Naive thymus-derived CD4-positive, alpha-beta T cell (primary cell): ENCODE measurements at regions not wholly inside any gene's neighbourhood (a gene's known extent, or its start where the extent isn't known, plus 50 kb on each side); places are given as distances from the start of the nearest gene placed in this dataset.
"Not testable (repeated sequence)": the region's sequence is repeated elsewhere in the genome, so short reads cannot be mapped to it uniquely, and the experiment has no call there.

Experiments
- ATAC-seq: fragments of 150-1000 bp; cut with Tn5 transposase; 2 replicates; pipeline ENCODE4 v1.10.0; 2021; ENCODE audit warnings: mild to moderate bottlenecking, moderate library complexity
- CTCF ChIA-PET: fragments of 350-600 bp; sonication (Branson Sonifier 250); formaldehyde crosslinking; loops from one replicate; lab custom pipeline; 2021; ENCODE audit warnings: antibody characterized with exemption; lab: Charles Lee
- POLR2A ChIA-PET: fragments of 350-600 bp; sonication (Branson Sonifier 250); formaldehyde crosslinking; loops from one replicate; lab custom pipeline; 2021; ENCODE audit warnings: antibody characterized with exemption, inconsistent platforms; lab: Charles Lee
- DNase-seq, 9 donors: peaks; one replicate each; pipeline versions ENCODE4 v3.0.0 to v3.0.0-alpha.2; 2020 to 2022; ENCODE audit warnings: mixed read lengths in 1 of 9
- H3K27ac ChIP-seq: one replicate; pipeline ENCODE4 v1.7.0; 2013; ENCODE audit warnings: mild to moderate bottlenecking, low read depth, low read length, moderate library complexity
- H3K27me3 ChIP-seq, 2 donors: one replicate each; pipeline ENCODE4 v1.7.0; 2013; ENCODE audit warnings: low read length in 2 of 2, mild to moderate bottlenecking in 2 of 2, moderate library complexity in 2 of 2; ENCODE audit not compliant: control insufficient read depth in 2 of 2, insufficient read depth in 2 of 2
- H3K36me3 ChIP-seq, 3 experiments: 1 replicate in 2 of 3; 2 replicates in 1 of 3; pipeline ENCODE4 v1.7.0; 2013; ENCODE audit warnings: low read length in 3 of 3, mild to moderate bottlenecking in 3 of 3, moderate library complexity in 1 of 3; ENCODE audit not compliant: insufficient read depth in 3 of 3, control insufficient read depth in 2 of 3
- H3K4me1 ChIP-seq, 2 donors: one replicate each; pipeline ENCODE4 v1.7.0; 2013; ENCODE audit warnings: low read length in 2 of 2, mild to moderate bottlenecking in 2 of 2, moderate library complexity in 1 of 2; ENCODE audit not compliant: control insufficient read depth in 2 of 2, insufficient read depth in 2 of 2
- H3K4me3 ChIP-seq: 2 replicates; pipeline ENCODE4 v1.7.0; 2013; ENCODE audit warnings: mild to moderate bottlenecking, low read length
- H3K9me3 ChIP-seq, 3 experiments: 1 replicate in 2 of 3; 2 replicates in 1 of 3; pipeline ENCODE4 v1.7.0; 2013; ENCODE audit warnings: low read length in 3 of 3; ENCODE audit not compliant: control insufficient read depth in 2 of 3
- H3K27ac Mint-ChIP-seq, 9 donors: one replicate each; pipeline ENCODE4 v1.8.0; 2020 to 2022; ENCODE audit warnings: mixed read lengths in 9 of 9, mild to moderate bottlenecking in 8 of 9, moderate library complexity in 5 of 9, inconsistent platforms in 2 of 9
- H3K27me3 Mint-ChIP-seq, 5 donors: one replicate each; pipeline ENCODE4 v1.8.0; 2021 to 2022; ENCODE audit warnings: mixed read lengths in 5 of 5, mild to moderate bottlenecking in 1 of 5
- H3K36me3 Mint-ChIP-seq, 5 donors: one replicate each; pipeline ENCODE4 v1.8.0; 2020 to 2022; ENCODE audit warnings: mixed read lengths in 5 of 5, mild to moderate bottlenecking in 3 of 5, inconsistent platforms in 1 of 5
- H3K4me1 Mint-ChIP-seq, 7 donors: one replicate each; pipeline ENCODE4 v1.8.0; 2020 to 2022; ENCODE audit warnings: mixed read lengths in 7 of 7, mild to moderate bottlenecking in 3 of 7, inconsistent platforms in 1 of 7
- H3K4me3 Mint-ChIP-seq, 10 donors: one replicate each; pipeline ENCODE4 v1.8.0; 2020 to 2022; ENCODE audit warnings: mild to moderate bottlenecking in 10 of 10, mixed read lengths in 10 of 10, moderate library complexity in 6 of 10, inconsistent platforms in 2 of 10
- H3K9me3 Mint-ChIP-seq, 11 donors: one replicate each; pipeline ENCODE4 v1.8.0; 2020 to 2022; ENCODE audit warnings: mixed read lengths in 11 of 11, mild to moderate bottlenecking in 4 of 11, inconsistent platforms in 1 of 11, moderate library complexity in 1 of 11
- intact Hi-C, 2 donors: fragments of 100-400 bp; cut with micrococcal nuclease; formaldehyde crosslinking; loops; one replicate each; pipeline ENCODE4 v1.15.1; 2023

DNA sequence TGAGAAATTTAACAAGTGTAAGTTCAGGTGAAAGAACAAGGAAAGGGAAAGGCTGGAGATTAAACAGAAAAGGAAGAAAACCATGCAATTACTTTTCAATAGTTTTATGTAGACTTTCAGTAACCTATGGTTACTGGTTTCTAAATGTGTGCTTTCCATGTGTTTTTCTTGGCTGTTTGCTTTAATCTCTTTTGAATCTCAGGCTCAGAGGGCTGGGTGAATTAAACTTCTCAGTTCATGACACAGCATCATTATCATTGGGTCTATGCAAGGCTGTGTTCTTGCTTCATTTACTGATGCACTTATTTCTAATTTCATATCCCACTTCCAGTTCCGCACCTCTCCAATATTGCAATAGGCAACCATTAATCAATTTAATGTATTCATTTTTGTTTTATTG, 266.5 kb upstream of the UGT8 start:
- ChIA-PET CTCF (no interaction called here), POLR2A (no interaction called here)
- H3K4me3 ChIP-seq = no peak overlapping the region
- H3K4me1 ChIP-seq = no peaks in the 10 kb centered on the region
- DNase-seq (no peak), ATAC-seq (no peak)
- H3K36me3 ChIP-seq = no peaks in the 10 kb centered on the region
- Mint-ChIP-seq H3K4me1 (no peaks in the 10 kb centered on the region), H3K4me3 (no peak overlapping the region), H3K36me3 (no peaks in the 10 kb centered on the region), H3K9me3 (peaks cover 0 to 7% (median 1%) of the 10 kb centered on the region in 11 donors), H3K27me3 (peaks cover 0 to 14% (median 4%) of the 10 kb centered on the region in 5 donors), H3K27ac (no peak overlapping the region)
- intact Hi-C loops = no loop called here
- no peaks in the 10 kb centered on the region for H3K27me3 ChIP-seq
- no peak overlapping the region for H3K27ac ChIP-seq
- no peaks in the 10 kb centered on the region for H3K9me3 ChIP-seq

DNA sequence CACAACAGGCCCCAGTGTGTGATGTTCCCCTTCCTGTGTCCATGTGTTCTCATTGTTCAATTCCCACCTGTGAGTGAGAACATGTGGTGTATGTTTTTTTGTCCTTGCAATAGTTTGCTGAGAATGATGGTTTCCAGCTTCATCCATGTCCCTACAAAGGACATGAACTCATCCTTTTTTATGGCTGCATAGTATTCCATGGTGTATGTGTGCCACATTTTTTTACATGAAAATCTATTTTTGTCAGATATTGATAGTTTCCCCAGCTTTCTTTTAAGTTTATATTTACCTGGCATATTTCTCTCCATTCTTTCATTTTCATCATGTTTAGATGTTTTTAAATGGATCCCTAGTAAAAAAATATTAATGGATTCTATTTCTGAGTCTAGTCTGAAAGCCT, 264.2 kb upstream of the UGT8 start:
- H3K27me3 Mint-ChIP-seq = peaks cover 0 to 18% (median 4%) of the 10 kb centered on the region in 5 donors
- ATAC-seq, H3K9me3 ChIP-seq, H3K4me1 ChIP-seq, H3K27me3 ChIP-seq, H3K27ac ChIP-seq, DNase-seq, CTCF ChIA-PET, H3K4me3 ChIP-seq, H3K4me1 Mint-ChIP-seq, H3K27ac Mint-ChIP-seq, H3K36me3 Mint-ChIP-seq, H3K36me3 ChIP-seq, POLR2A ChIA-PET, intact Hi-C loops, H3K9me3 Mint-ChIP-seq, H3K4me3 Mint-ChIP-seq: not testable (repeated sequence)

DNA sequence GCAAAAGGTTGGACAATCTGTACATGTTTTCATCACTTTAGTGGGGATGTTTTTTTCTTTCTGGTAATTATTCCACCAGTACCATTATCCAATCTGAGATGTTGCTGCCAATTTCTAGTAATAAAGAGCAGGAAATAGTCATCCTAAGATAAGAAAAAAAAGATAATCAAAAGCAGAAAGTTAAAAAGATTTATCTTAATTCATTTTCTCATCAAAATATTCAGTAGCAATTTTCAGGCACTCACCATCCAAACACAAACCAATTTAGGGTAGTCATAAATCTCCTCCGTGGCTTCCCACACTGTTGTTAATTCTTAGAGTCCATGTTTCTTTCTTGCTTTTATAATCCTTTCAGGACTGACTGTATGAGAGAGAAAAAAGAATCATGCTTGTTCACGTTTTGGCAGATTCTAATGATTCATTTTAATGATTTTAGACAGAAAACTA, 263.7 kb upstream of the UGT8 start:
- DNase-seq = no peak
- Histone ChIP-seq H3K36me3 (no peaks in the 10 kb centered on the region), H3K27ac (no peak overlapping the region), H3K27me3 (no peaks in the 10 kb centered on the region), H3K4me3 (no peak overlapping the region), H3K4me1 (no peaks in the 10 kb centered on the region), H3K9me3 (no peaks in the 10 kb centered on the region)
- H3K27ac Mint-ChIP-seq = no peak overlapping the region
- peaks cover 0 to 14% (median 4%) of the 10 kb centered on the region in 5 donors for H3K27me3 Mint-ChIP-seq
- no peaks in the 10 kb centered on the region for H3K36me3 Mint-ChIP-seq
- no peak overlapping the region for H3K4me3 Mint-ChIP-seq
- H3K9me3 Mint-ChIP-seq = peaks cover 0 to 7% (median 1%) of the 10 kb centered on the region in 11 donors
- intact Hi-C loops = no loop called here
- no peaks in the 10 kb centered on the region for H3K4me1 Mint-ChIP-seq
- no peak for ATAC-seq
- CTCF ChIA-PET = no interaction called here
- POLR2A ChIA-PET = no interaction called here

DNA sequence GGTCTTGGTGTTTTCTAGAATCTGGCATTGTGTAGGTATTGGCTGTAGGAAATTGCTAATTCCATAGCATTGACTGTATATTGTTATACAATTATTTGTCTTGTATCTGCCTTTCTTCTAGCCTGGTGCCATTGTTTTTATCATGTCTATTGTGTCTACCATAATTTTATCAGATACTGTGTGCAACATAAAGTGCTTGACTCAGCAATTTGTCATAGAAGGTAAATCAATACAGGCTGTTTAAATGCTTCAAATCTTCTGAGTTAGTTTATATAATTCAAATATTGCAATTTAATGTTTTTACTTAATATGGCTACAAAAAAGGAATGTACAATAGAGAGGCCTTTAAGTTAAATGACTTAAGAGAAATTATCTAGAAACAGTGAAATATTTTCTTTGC, 263.3 kb upstream of the UGT8 start:
- ChIA-PET POLR2A (no interaction called here), CTCF (no interaction called here)
- no peak overlapping the region for H3K4me3 ChIP-seq
- no peaks in the 10 kb centered on the region for H3K36me3 ChIP-seq
- no peaks in the 10 kb centered on the region for H3K9me3 ChIP-seq
- peaks cover 0 to 7% (median 0%) of the 10 kb centered on the region in 11 donors for H3K9me3 Mint-ChIP-seq
- H3K27me3 ChIP-seq = no peaks in the 10 kb centered on the region
- no peak overlapping the region for H3K4me3 Mint-ChIP-seq
- no peak for ATAC-seq
- H3K4me1 Mint-ChIP-seq = no peaks in the 10 kb centered on the region
- intact Hi-C loops = no loop called here
- H3K27ac Mint-ChIP-seq = no peak overlapping the region
- H3K4me1 ChIP-seq = no peaks in the 10 kb centered on the region
- H3K27me3 Mint-ChIP-seq = peaks cover 0 to 12% (median 6%) of the 10 kb centered on the region in 5 donors
- no peak for DNase-seq
- no peaks in the 10 kb centered on the region for H3K36me3 Mint-ChIP-seq
- H3K27ac ChIP-seq = no peak overlapping the region

DNA sequence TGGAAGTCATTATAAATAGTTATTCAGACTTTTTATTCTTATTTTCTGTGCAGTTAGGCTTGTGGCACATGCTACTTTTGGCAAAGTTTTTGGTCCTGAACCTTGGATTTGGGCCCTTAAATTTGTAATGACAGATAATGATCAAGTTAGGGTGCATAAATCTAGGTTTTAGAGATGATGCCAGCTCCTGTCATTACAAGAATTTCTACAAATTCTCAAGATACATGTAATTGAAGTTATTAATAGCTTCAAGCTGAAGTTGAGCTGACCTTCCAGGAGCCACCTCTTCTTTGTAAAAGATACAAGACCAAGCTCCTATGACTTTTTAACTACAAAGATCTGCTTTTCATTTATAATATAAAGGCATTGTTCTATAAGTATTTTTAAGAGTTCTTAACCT, 255.6 kb upstream of the UGT8 start:
- peaks cover 0 to 1% (median 0%) of the 10 kb centered on the region in 11 donors for H3K9me3 Mint-ChIP-seq
- no peaks in the 10 kb centered on the region for H3K4me1 Mint-ChIP-seq
- no peaks in the 10 kb centered on the region for H3K27me3 ChIP-seq
- H3K4me1 ChIP-seq = no peaks in the 10 kb centered on the region
- H3K36me3 Mint-ChIP-seq = no peaks in the 10 kb centered on the region
- ATAC-seq (no peak), DNase-seq (no peak)
- H3K36me3 ChIP-seq = no peaks in the 10 kb centered on the region
- no peak overlapping the region for H3K4me3 Mint-ChIP-seq
- H3K4me3 ChIP-seq = no peak overlapping the region
- no peaks in the 10 kb centered on the region for H3K9me3 ChIP-seq
- H3K27ac Mint-ChIP-seq = no peak overlapping the region
- ChIA-PET POLR2A (no interaction called here), CTCF (interaction anchor here (0.7 kb wide), 1 partner anchor 254 kb away, joined by 3 read pairs; no protein-coding TSS in a partner anchor)
- H3K27ac ChIP-seq = no peak overlapping the region
- intact Hi-C loops = no loop called here
- peaks cover 0 to 15% (median 10%) of the 10 kb centered on the region in 5 donors for H3K27me3 Mint-ChIP-seq

DNA sequence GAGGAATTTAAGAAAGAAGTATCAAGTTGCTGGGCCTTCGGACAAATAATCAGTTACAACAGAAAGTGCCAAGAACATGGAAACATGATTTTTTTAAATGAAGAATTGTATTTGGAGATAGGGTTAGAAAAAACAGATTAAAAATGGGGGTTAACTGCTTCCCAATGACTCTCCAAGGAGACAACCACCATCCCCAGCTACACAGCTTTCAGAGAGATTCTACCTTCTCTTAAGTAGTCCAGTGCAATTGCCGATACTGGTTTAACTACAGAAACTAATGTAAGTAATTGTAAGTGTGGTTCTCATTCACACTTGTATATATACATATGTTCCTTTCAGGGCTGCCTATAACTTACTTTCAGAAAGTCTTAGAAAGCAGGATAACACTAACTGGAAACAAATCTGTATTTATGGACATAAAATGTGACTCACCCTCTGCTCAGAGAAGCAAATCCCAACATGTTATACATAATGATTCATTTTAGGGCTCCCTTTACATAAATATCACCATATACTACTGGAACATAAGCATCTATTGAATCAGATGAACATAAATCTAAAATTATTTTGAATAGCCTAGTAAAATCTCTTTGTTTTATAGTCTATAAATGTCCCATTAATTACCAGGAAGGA, 248.9 kb upstream of the UGT8 start:
- DNase-seq = no peak
- Histone ChIP-seq H3K4me1 (no peaks in the 10 kb centered on the region), H3K9me3 (no peaks in the 10 kb centered on the region), H3K36me3 (no peaks in the 10 kb centered on the region), H3K27me3 (no peaks in the 10 kb centered on the region), H3K27ac (no peak overlapping the region), H3K4me3 (no peak overlapping the region)
- Mint-ChIP-seq H3K4me3 (no peak overlapping the region), H3K27ac (no peak overlapping the region), H3K9me3 (peaks cover 0 to 11% (median 3%) of the 10 kb centered on the region in 11 donors), H3K27me3 (peaks cover 0 to 6% (median 5%) of the 10 kb centered on the region in 5 donors), H3K4me1 (no peaks in the 10 kb centered on the region), H3K36me3 (no peaks in the 10 kb centered on the region)
- intact Hi-C loops = no loop called here
- POLR2A ChIA-PET = no interaction called here
- CTCF ChIA-PET = no interaction called here
- no peak for ATAC-seq

DNA sequence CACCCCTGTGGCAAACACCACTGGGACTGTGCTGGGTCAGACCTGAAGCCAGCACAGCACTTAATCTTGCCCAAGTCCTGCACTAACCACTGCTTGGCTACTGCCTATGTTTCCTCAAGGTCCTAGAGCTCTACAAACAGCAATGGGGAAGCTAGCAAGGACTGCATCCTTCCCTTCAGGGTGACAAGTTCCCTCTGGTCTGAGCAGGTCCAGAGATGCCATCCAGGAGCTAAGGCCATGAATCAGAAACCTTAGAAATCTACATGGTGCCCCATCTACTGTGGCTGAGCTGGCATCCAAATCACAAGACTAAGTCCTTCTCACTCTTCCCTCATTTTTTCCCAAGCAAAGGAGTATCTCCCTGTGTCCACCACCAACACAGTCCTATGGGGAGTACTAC, 239.7 kb upstream of the UGT8 start:
- Histone ChIP-seq H3K36me3 (no peaks in the 10 kb centered on the region), H3K4me1 (no peaks in the 10 kb centered on the region), H3K27me3 (no peaks in the 10 kb centered on the region), H3K27ac (no peak overlapping the region), H3K9me3 (no peaks in the 10 kb centered on the region), H3K4me3 (no peak overlapping the region)
- no peak overlapping the region for H3K27ac Mint-ChIP-seq
- ChIA-PET CTCF (no interaction called here), POLR2A (no interaction called here)
- no peak for DNase-seq
- H3K4me3 Mint-ChIP-seq = no peak overlapping the region
- intact Hi-C loops = no loop called here
- peaks cover 0 to 4% (median under 1%) of the 10 kb centered on the region in 11 donors for H3K9me3 Mint-ChIP-seq
- no peak for ATAC-seq
- no peaks in the 10 kb centered on the region for H3K36me3 Mint-ChIP-seq
- H3K4me1 Mint-ChIP-seq = peaks cover 0 to 5% (median 0%) of the 10 kb centered on the region in 7 donors
- H3K27me3 Mint-ChIP-seq = peaks cover 0 to 19% (median 6%) of the 10 kb centered on the region in 5 donors
